SIG-M5 treated with dmso at 0.1 percent for 504 hours (cell line): ENCODE measurements at regions not wholly inside any gene's neighbourhood (a gene's known extent, or its start where the extent isn't known, plus 50 kb on each side); places are given as distances from the start of the nearest gene placed in this dataset.

ENCODE experiments used
- DNase-seq: peaks from one replicate; lab custom pipeline; 2025; ENCODE audit not compliant: unreplicated experiment; lab: John Stamatoyannopoulos, UW

- DNase-seq = no peak
Measured at GRCh38 chrX:130974323-130974722, 71.3 kb upstream of the ENOX2 start.

- DNase-seq = peak; percentile 37
Measured at GRCh38 chrX:130975947-130976346, 72.9 kb upstream of the ENOX2 start.

GRCh38 chrX:130981836-130982235 lies 76.3 kb upstream of the ARHGAP36 start:
- no peak for DNase-seq

GRCh38 chrX:130984782-130985181 lies 73.4 kb upstream of the ARHGAP36 start:
- DNase-seq = no peak

- no peak for DNase-seq
Measured at GRCh38 chrX:130987241-130987640, 70.9 kb upstream of the ARHGAP36 start.

- DNase-seq = no peak
Measured at GRCh38 chrX:130990723-130991122, 67.4 kb upstream of the ARHGAP36 start.

GRCh38 chrX:130994671-130995070 lies 63.5 kb upstream of the ARHGAP36 start:
- peak; percentile 13 for DNase-seq

- DNase-seq = no peak
Measured at GRCh38 chrX:130995439-130995838, 62.7 kb upstream of the ARHGAP36 start.

- no peak for DNase-seq
Measured at GRCh38 chrX:130997314-130997713, 60.8 kb upstream of the ARHGAP36 start.

- DNase-seq = no peak
Measured at GRCh38 chrX:130999360-130999759, 58.8 kb upstream of the ARHGAP36 start.
